ENCODE measurements at regions not wholly inside any gene's neighbourhood (a gene's known extent, or its start where the extent isn't known, plus 50 kb on each side); places are given as distances from the start of the nearest gene placed in this dataset.

DNA sequence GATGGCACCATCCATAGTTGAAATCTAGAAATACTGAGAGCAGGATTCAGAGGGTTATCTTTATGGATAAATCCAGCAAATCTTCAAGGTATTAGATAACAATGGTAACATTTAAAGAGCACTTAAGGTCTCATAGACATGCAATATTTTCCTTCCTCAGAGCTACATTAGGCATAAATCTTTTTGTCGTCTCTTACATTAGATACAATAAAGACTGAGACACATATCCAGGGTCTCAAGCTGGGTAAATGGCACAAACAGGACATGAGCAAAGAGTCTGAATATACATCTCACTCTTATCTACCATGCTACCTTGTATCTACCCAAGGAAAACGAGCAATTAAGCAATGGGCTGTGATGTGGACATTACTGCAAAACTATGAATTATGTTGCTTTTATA is 927.3 kb upstream of the EPHA6 start:
- no peak for DNase-seq
- Histone ChIP-seq H3K4me3 (no peak overlapping the region), H3K27me3 (ENCODE audit: low read depth) (no peaks in the 10 kb centered on the region), H3K4me1 (no peaks in the 10 kb centered on the region), H3K36me3 (no peaks in the 10 kb centered on the region), H3K27ac (replicated peaks) (no peak overlapping the region), H3K9me3 (replicated peaks) (peaks cover 21% of the 10 kb centered on the region)
- TF ChIP-seq CTCF (IDR thresholded peaks at IDR 0.05; ENCODE audit: borderline replicate concordance), result no peak
- intact Hi-C loops (cut with micrococcal nuclease), result no loop called here

DNA sequence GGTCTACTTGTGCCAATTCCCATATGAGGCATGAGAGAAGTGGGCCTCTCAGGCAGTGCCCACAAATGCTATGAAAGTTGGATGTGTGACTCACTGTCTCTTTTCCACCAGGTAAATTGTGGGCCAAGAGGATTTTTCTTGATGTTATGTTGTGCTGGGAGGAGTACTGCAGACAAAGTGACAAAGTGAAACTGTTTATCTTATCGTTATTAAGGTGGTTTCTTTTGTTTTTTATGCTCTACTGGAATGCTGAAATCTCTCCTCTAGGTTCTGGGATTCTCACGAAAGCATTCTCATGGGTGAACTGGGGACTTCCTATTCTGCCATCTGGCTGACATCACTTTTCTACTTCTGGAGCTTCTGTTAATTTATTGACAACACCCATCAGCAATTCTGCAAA is 919.6 kb upstream of the EPHA6 start:
- no peak overlapping the region for H3K4me3 ChIP-seq
- H3K27me3 ChIP-seq (ENCODE audit: low read depth), result no peaks in the 10 kb centered on the region
- intact Hi-C loops (cut with micrococcal nuclease), result no loop called here
- H3K27ac ChIP-seq (replicated peaks), result no peak overlapping the region
- no peak for TF ChIP-seq CTCF (IDR thresholded peaks at IDR 0.05; ENCODE audit: borderline replicate concordance)
- no peak for DNase-seq
- H3K4me1 ChIP-seq, result no peaks in the 10 kb centered on the region
- no peaks in the 10 kb centered on the region for H3K36me3 ChIP-seq
- H3K9me3 ChIP-seq (replicated peaks), result peaks cover 38% of the 10 kb centered on the region

DNA sequence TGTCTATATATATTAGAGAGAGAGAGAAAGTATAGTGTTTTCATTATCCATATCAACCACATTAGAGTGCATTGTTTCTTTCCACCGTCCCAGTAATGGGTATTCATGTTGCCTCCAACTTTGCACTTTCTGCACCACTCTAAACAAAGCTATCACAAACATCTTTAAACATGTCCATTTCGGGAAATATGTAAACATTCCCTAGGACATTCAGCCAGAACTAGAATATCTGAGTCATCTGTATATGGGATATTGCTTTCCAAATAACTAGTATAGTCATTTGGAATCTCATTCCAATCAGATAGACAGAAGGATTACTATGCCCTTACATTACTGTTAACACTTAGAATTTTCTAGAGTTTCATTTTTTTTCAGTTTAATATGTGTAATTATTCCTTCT is 914.9 kb upstream of the EPHA6 start:
- peaks cover 4% of the 10 kb centered on the region for H3K9me3 ChIP-seq (replicated peaks)
- no peak for TF ChIP-seq CTCF (IDR thresholded peaks at IDR 0.05; ENCODE audit: borderline replicate concordance)
- no peaks in the 10 kb centered on the region for H3K27me3 ChIP-seq (ENCODE audit: low read depth)
- no peaks in the 10 kb centered on the region for H3K36me3 ChIP-seq
- intact Hi-C loops (cut with micrococcal nuclease), result no loop called here
- H3K27ac ChIP-seq (replicated peaks), result no peak overlapping the region
- no peaks in the 10 kb centered on the region for H3K4me1 ChIP-seq
- DNase-seq, result no peak
- H3K4me3 ChIP-seq, result no peak overlapping the region

- TF ChIP-seq CTCF (IDR thresholded peaks at IDR 0.05; ENCODE audit: borderline replicate concordance), result no peak
- Histone ChIP-seq H3K4me1 (no peaks in the 10 kb centered on the region), H3K27ac (replicated peaks) (no peak overlapping the region), H3K27me3 (ENCODE audit: low read depth) (no peaks in the 10 kb centered on the region), H3K9me3 (replicated peaks) (no peaks in the 10 kb centered on the region), H3K36me3 (no peaks in the 10 kb centered on the region), H3K4me3 (no peak overlapping the region)
- intact Hi-C loops (cut with micrococcal nuclease), result loop anchor here (5.0 kb wide), 1 partner anchor 42 kb away; no protein-coding TSS in a partner anchor
- DNase-seq, result no peak
Observed at GRCh38 chr3:95899911-95900310, 914.5 kb upstream of the EPHA6 start.

GRCh38 chr3:95901948-95902347 is 912.4 kb upstream of the EPHA6 start:
- Histone ChIP-seq H3K27me3 (ENCODE audit: low read depth) (no peaks in the 10 kb centered on the region), H3K36me3 (no peaks in the 10 kb centered on the region), H3K27ac (replicated peaks) (no peak overlapping the region), H3K4me1 (no peaks in the 10 kb centered on the region), H3K4me3 (no peak overlapping the region), H3K9me3 (replicated peaks) (no peaks in the 10 kb centered on the region)
- intact Hi-C loops (cut with micrococcal nuclease), result loop anchor here (5.0 kb wide), 1 partner anchor 40 kb away; no protein-coding TSS in a partner anchor
- no peak for DNase-seq
- TF ChIP-seq CTCF (IDR thresholded peaks at IDR 0.05; ENCODE audit: borderline replicate concordance), result no peak

- Histone ChIP-seq H3K27ac (replicated peaks) (no peak overlapping the region), H3K4me1 (no peaks in the 10 kb centered on the region), H3K4me3 (no peak overlapping the region), H3K36me3 (no peaks in the 10 kb centered on the region), H3K9me3 (replicated peaks) (no peaks in the 10 kb centered on the region), H3K27me3 (ENCODE audit: low read depth) (no peaks in the 10 kb centered on the region)
- intact Hi-C loops (cut with micrococcal nuclease), result no loop called here
- no peak for TF ChIP-seq CTCF (IDR thresholded peaks at IDR 0.05; ENCODE audit: borderline replicate concordance)
- DNase-seq, result no peak
Observed at GRCh38 chr3:95905182-95905581, 909.2 kb upstream of the EPHA6 start.

Data from left ventricle myocardium inferior (tissue), 1 donor.